ENCODE measurements at regions not wholly inside any gene's neighbourhood (a gene's known extent, or its start where the extent isn't known, plus 50 kb on each side); places are given as distances from the start of the nearest gene placed in this dataset.

DNA sequence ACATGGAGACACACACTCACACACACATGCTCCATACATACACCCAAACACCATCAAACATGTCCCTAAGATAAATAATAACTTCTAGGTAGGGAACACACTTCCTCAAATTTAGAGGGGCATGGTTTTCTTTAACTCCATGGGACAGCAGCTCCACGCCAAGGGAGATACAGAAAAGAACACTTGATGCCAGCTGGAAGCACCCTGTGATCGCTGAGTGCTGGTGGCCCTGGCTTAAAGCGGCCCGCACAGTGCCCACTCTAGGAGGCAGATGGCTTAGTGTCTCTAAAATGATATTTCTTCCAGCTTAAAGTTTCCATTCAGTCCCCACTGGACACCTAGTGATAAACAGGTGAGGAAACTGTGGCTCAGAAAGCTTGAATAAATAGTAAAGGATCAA lies 232.9 kb downstream of the UACA start:
- TF ChIP-seq, protein P1, sequence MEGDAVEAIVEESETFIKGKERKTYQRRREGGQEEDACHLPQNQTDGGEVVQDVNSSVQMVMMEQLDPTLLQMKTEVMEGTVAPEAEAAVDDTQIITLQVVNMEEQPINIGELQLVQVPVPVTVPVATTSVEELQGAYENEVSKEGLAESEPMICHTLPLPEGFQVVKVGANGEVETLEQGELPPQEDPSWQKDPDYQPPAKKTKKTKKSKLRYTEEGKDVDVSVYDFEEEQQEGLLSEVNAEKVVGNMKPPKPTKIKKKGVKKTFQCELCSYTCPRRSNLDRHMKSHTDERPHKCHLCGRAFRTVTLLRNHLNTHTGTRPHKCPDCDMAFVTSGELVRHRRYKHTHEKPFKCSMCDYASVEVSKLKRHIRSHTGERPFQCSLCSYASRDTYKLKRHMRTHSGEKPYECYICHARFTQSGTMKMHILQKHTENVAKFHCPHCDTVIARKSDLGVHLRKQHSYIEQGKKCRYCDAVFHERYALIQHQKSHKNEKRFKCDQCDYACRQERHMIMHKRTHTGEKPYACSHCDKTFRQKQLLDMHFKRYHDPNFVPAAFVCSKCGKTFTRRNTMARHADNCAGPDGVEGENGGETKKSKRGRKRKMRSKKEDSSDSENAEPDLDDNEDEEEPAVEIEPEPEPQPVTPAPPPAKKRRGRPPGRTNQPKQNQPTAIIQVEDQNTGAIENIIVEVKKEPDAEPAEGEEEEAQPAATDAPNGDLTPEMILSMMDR (IDR thresholded peaks at IDR 0.05) = no peak
- no peak for TF ChIP-seq POLR2A (IDR thresholded peaks at IDR 0.05)

Data from heart left ventricle (tissue), 13 donors.